Astrocyte (in vitro differentiated cells and primary cell): ENCODE measurements at regions not wholly inside any gene's neighbourhood (a gene's known extent, or its start where the extent isn't known, plus 50 kb on each side); places are given as distances from the start of the nearest gene placed in this dataset.

ENCODE experiments used
- DNase-seq: peaks from one replicate; pipeline ENCODE4 v3.0.0-alpha.2; 2010; ENCODE audit warnings: low read depth
- FAIRE-seq: peaks from 2 replicates; lab custom pipeline; 2011; peaks lifted over from hg19 to GRCh38; lab: Jason Lieb, UNC
- H2AFZ ChIP-seq: 2 replicates; pipeline ENCODE4 v1.6.0; 2012; ENCODE audit warnings: low read depth, low read length, inconsistent platforms
- H3K27ac ChIP-seq: 2 replicates; pipeline ENCODE4 v1.5.1; 2011; ENCODE audit warnings: low read depth, low read length, inconsistent platforms
- H3K27me3 ChIP-seq: 2 replicates; pipeline ENCODE4 v1.6.0; 2011; ENCODE audit warnings: low read length, inconsistent platforms; ENCODE audit not compliant: insufficient read depth
- H3K36me3 ChIP-seq: 2 replicates; pipeline ENCODE4 v1.5.1; 2011; ENCODE audit warnings: low read length, inconsistent platforms; ENCODE audit not compliant: insufficient read depth
- H3K4me1 ChIP-seq: 2 replicates; pipeline ENCODE4 v1.5.1; 2011; ENCODE audit warnings: low read length, inconsistent platforms; ENCODE audit not compliant: insufficient read depth
- H3K4me2 ChIP-seq: 2 replicates; pipeline ENCODE4 v1.6.0; 2012; ENCODE audit warnings: low read length, inconsistent platforms
- H3K4me3 ChIP-seq: 2 replicates; pipeline ENCODE4 v1.5.1; 2011; ENCODE audit warnings: low read depth, mild to moderate bottlenecking, low read length, inconsistent platforms; ENCODE audit not compliant: insufficient read depth
- H3K79me2 ChIP-seq: 2 replicates; pipeline ENCODE4 v1.6.0; 2012; ENCODE audit warnings: mild to moderate bottlenecking, low read length, inconsistent platforms; ENCODE audit not compliant: insufficient read depth
- H3K9ac ChIP-seq: 2 replicates; pipeline ENCODE4 v1.6.0; 2012; ENCODE audit warnings: mild to moderate bottlenecking, low read length, inconsistent platforms
- H3K9me3 ChIP-seq: 2 replicates; pipeline ENCODE4 v1.5.1; 2012; ENCODE audit warnings: low read depth, mild to moderate bottlenecking, low read length, inconsistent platforms; ENCODE audit not compliant: insufficient read depth
- H4K20me1 ChIP-seq: 2 replicates; pipeline ENCODE4 v1.6.0; 2012; ENCODE audit warnings: low read length, inconsistent platforms; ENCODE audit not compliant: insufficient read depth
- H3K27ac Mint-ChIP-seq: one replicate; pipeline ENCODE4 v1.8.0; 2021; ENCODE audit warnings: mild to moderate bottlenecking, mixed read lengths; ENCODE audit not compliant: unreplicated experiment
- H3K27me3 Mint-ChIP-seq: one replicate; pipeline ENCODE4 v1.8.0; 2021; ENCODE audit warnings: low read depth, mixed read lengths; ENCODE audit not compliant: unreplicated experiment
- H3K36me3 Mint-ChIP-seq: one replicate; pipeline ENCODE4 v1.8.0; 2021; ENCODE audit warnings: low read depth, mixed read lengths; ENCODE audit not compliant: unreplicated experiment
- H3K4me1 Mint-ChIP-seq: one replicate; pipeline ENCODE4 v1.8.0; 2021; ENCODE audit warnings: low read depth, mixed read lengths; ENCODE audit not compliant: unreplicated experiment
- H3K4me3 Mint-ChIP-seq: one replicate; pipeline ENCODE4 v1.8.0; 2021; ENCODE audit warnings: mild to moderate bottlenecking, moderate library complexity, mixed read lengths; ENCODE audit not compliant: unreplicated experiment
- H3K9me3 Mint-ChIP-seq: one replicate; pipeline ENCODE4 v1.8.0; 2021; ENCODE audit warnings: mild to moderate bottlenecking, mixed read lengths; ENCODE audit not compliant: unreplicated experiment
- EZH2 ChIP-seq: IDR thresholded peaks from 2 replicates; pipeline ENCODE4 v1.6.1; 2012; ENCODE audit warnings: mild to moderate bottlenecking, low read length, inconsistent platforms; ENCODE audit not compliant: insufficient read depth
- TF ChIP-seq, protein P1 (sequence below): IDR thresholded peaks from 2 replicates; pipeline ENCODE4 v1.5.1; 2011; ENCODE audit warnings: low read depth, mild to moderate bottlenecking, inconsistent platforms, low read length, moderate library complexity; ENCODE audit not compliant: insufficient read depth

DNA sequence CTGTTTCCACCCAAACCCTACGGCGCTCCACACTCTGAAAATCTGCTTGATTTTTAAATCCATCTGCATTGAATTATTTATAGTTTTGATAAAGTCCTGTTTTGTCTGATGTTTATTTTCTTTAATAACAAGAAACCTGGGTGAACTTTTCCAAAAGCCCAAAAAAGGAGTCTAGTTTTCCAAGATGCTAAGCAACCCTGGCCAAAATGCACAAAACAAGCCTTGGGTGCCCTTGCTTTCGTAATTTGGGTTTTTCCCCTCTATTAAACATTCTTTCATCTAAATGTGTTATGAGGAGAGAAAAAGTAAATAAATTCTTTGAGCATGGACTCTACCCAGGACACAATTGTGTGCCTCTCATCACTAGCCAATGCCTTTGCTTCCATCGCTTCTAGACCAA, 468.9 kb downstream of the MCTP2 start:
- no peak for FAIRE-seq
- H3K27ac Mint-ChIP-seq = no peak overlapping the region
- no peak overlapping the region for H3K4me3 Mint-ChIP-seq
- peaks cover 3% of the 10 kb centered on the region for H3K9me3 Mint-ChIP-seq
- peaks cover 5% of the 10 kb centered on the region for H3K27me3 Mint-ChIP-seq
- H3K4me3 ChIP-seq = no peak overlapping the region
- TF ChIP-seq, protein P1, sequence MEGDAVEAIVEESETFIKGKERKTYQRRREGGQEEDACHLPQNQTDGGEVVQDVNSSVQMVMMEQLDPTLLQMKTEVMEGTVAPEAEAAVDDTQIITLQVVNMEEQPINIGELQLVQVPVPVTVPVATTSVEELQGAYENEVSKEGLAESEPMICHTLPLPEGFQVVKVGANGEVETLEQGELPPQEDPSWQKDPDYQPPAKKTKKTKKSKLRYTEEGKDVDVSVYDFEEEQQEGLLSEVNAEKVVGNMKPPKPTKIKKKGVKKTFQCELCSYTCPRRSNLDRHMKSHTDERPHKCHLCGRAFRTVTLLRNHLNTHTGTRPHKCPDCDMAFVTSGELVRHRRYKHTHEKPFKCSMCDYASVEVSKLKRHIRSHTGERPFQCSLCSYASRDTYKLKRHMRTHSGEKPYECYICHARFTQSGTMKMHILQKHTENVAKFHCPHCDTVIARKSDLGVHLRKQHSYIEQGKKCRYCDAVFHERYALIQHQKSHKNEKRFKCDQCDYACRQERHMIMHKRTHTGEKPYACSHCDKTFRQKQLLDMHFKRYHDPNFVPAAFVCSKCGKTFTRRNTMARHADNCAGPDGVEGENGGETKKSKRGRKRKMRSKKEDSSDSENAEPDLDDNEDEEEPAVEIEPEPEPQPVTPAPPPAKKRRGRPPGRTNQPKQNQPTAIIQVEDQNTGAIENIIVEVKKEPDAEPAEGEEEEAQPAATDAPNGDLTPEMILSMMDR = no peak
- TF ChIP-seq EZH2 = no peak
- no peak overlapping the region for H3K9ac ChIP-seq
- H3K4me1 ChIP-seq = no peaks in the 10 kb centered on the region
- H3K9me3 ChIP-seq = no peaks in the 10 kb centered on the region
- no peak overlapping the region for H2AFZ ChIP-seq
- H3K27me3 ChIP-seq = no peaks in the 10 kb centered on the region
- no peaks in the 10 kb centered on the region for H4K20me1 ChIP-seq
- no peak overlapping the region for H3K4me2 ChIP-seq
- no peak overlapping the region for H3K27ac ChIP-seq
- no peak for DNase-seq
- no peaks in the 10 kb centered on the region for H3K36me3 Mint-ChIP-seq
- H3K79me2 ChIP-seq = no peaks in the 10 kb centered on the region
- H3K36me3 ChIP-seq = no peaks in the 10 kb centered on the region
- H3K4me1 Mint-ChIP-seq = no peaks in the 10 kb centered on the region

DNA sequence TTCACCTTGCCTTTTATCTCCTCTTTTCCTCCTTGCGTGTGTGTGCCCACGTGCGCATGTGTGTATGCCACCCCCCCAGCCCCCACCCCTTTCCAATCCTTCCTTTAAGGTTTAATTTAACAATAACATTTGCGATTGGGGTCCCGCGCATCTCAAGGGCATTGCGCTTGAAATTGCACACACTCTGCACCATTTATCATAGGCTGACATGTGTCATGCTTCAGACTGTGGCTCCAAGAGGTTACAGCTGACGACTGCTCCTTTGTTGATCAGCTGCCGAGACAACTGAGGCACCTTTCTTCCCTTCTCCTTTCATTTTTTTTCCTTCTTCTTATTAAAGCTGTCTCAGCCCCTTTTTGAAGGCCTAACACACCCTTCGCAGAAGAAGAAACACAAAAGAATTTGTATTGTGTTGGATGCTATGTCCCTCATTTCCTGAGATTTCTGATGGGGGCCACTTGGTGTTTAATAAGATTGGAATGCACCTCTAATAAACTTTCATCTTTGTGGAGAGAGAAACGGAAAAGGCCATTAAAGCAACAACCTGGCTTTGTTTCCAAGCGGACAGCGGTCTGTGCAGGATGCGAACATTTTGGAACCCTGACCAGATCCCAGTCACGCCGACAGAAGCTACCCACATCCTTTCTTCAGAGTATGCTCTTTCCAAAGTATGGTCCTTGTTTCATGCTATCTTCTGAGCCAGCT, 470.1 kb downstream of the MCTP2 start:
- no peak for FAIRE-seq
- H3K4me3 ChIP-seq = no peak overlapping the region
- no peaks in the 10 kb centered on the region for H4K20me1 ChIP-seq
- no peaks in the 10 kb centered on the region for H3K36me3 ChIP-seq
- no peak overlapping the region for H3K4me3 Mint-ChIP-seq
- H3K36me3 Mint-ChIP-seq = no peaks in the 10 kb centered on the region
- H3K27ac ChIP-seq = no peak overlapping the region
- H3K27ac Mint-ChIP-seq = no peak overlapping the region
- TF ChIP-seq, protein P1 = no peak
- no peaks in the 10 kb centered on the region for H3K79me2 ChIP-seq
- no peaks in the 10 kb centered on the region for H3K4me1 ChIP-seq
- no peak for DNase-seq
- peaks cover 3% of the 10 kb centered on the region for H3K9me3 Mint-ChIP-seq
- H2AFZ ChIP-seq = no peak overlapping the region
- H3K9ac ChIP-seq = no peak overlapping the region
- no peaks in the 10 kb centered on the region for H3K4me1 Mint-ChIP-seq
- no peaks in the 10 kb centered on the region for H3K9me3 ChIP-seq
- no peak overlapping the region for H3K4me2 ChIP-seq
- no peaks in the 10 kb centered on the region for H3K27me3 ChIP-seq
- peaks cover 5% of the 10 kb centered on the region for H3K27me3 Mint-ChIP-seq

DNA sequence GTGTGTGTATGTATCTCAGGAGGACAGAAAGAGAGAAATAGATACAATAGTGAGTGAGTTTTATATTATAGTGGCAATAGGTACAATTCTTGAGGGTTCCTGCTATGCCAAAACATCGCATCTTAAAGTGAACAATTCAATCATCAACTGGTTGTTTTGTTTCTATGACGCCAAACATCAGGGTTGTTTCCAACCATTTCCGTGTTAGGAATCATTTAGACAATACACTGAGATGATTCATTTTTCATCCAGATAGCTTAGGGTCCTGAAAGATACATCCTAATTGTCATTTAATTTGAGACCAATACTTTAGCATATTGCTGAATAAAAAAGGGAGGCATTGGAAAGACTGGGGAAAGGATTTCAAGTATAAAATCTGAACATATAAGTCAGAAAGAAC, 472.2 kb downstream of the MCTP2 start:
- H3K36me3 Mint-ChIP-seq = no peaks in the 10 kb centered on the region
- Histone ChIP-seq H3K9ac (no peak overlapping the region), H3K9me3 (no peaks in the 10 kb centered on the region), H3K79me2 (no peaks in the 10 kb centered on the region), H4K20me1 (no peaks in the 10 kb centered on the region), H3K4me3 (no peak overlapping the region), H3K27me3 (no peaks in the 10 kb centered on the region), H2AFZ (no peak overlapping the region), H3K36me3 (no peaks in the 10 kb centered on the region), H3K4me2 (no peak overlapping the region), H3K27ac (no peak overlapping the region), H3K4me1 (no peaks in the 10 kb centered on the region)
- no peak for FAIRE-seq
- H3K4me3 Mint-ChIP-seq = no peak overlapping the region
- no peaks in the 10 kb centered on the region for H3K4me1 Mint-ChIP-seq
- no peak overlapping the region for H3K27ac Mint-ChIP-seq
- DNase-seq = no peak
- no peak for TF ChIP-seq EZH2
- TF ChIP-seq, protein P1 = no peak
- peaks cover 6% of the 10 kb centered on the region for H3K9me3 Mint-ChIP-seq
- H3K27me3 Mint-ChIP-seq = peaks cover 5% of the 10 kb centered on the region
